ENCODE measurements at regions not wholly inside any gene's neighbourhood (a gene's known extent, or its start where the extent isn't known, plus 50 kb on each side); places are given as distances from the start of the nearest gene placed in this dataset.

- TF ChIP-seq CTCF (optimal IDR thresholded peaks at IDR 0.05 in 1 of 3, IDR thresholded peaks at IDR 0.05 in 1 of 3, conservative IDR thresholded peaks at IDR 0.05 in 1 of 3; ENCODE audit: extremely low read depth in 1 of 3, insufficient read depth in 2 of 3, low read length in 3 of 3): no peak
- TF ChIP-seq EZH2 (IDR thresholded peaks at IDR 0.05; ENCODE audit: low read length): no peak
These were observed 623.7 kb downstream of the MCTP2 start for GRCh38 chr15:94855018-94855408.

Measured in keratinocyte (primary cell).